ENCODE measurements at regions not wholly inside any gene's neighbourhood (a gene's known extent, or its start where the extent isn't known, plus 50 kb on each side); places are given as distances from the start of the nearest gene placed in this dataset.

GRCh38 chr1:96488777-96489176 lies 232.8 kb upstream of the PTBP2 start:
- Histone ChIP-seq H3K4me1 (ENCODE audit: insufficient read depth, low read length) (peaks cover 13% of the 10 kb centered on the region), H4K20me1 (ENCODE audit: insufficient read depth, low read length) (no peaks in the 10 kb centered on the region), H3K4me3 (ENCODE audit: insufficient read depth, low read length) (no peak overlapping the region), H3K79me2 (ENCODE audit: insufficient read depth, low read length) (no peaks in the 10 kb centered on the region), H3K36me3 (ENCODE audit: insufficient read depth, low read length) (no peaks in the 10 kb centered on the region), H2AFZ (ENCODE audit: low read length) (no peak overlapping the region), H3K27me3 (ENCODE audit: insufficient read depth, low read length) (no peaks in the 10 kb centered on the region), H3K27ac (ENCODE audit: low read depth, low read length) (no peak overlapping the region), H3K9me3 (ENCODE audit: low read depth, low read length) (no peaks in the 10 kb centered on the region), H3K4me2 (ENCODE audit: insufficient read depth, low read length) (no peak overlapping the region)
- no peak for DNase-seq (ENCODE audit: insufficient read length, low spot score, missing footprints)
- no peak for TF ChIP-seq CTCF (IDR thresholded peaks at IDR 0.05; ENCODE audit: extremely low read depth, low read depth, low read length)

- Histone ChIP-seq H3K4me2 (ENCODE audit: insufficient read depth, low read length) (no peak overlapping the region), H4K20me1 (ENCODE audit: insufficient read depth, low read length) (no peaks in the 10 kb centered on the region), H3K27me3 (ENCODE audit: insufficient read depth, low read length) (no peaks in the 10 kb centered on the region)
Measured at GRCh38 chr1:96492236-96492635, 229.3 kb upstream of the PTBP2 start.

GRCh38 chr1:96498744-96499340 lies 222.7 kb upstream of the PTBP2 start:
- no peak for TF ChIP-seq CTCF (IDR thresholded peaks at IDR 0.05; ENCODE audit: extremely low read depth, low read depth, low read length)
- no peaks in the 10 kb centered on the region for H3K27me3 ChIP-seq (ENCODE audit: insufficient read depth, low read length)
- no peaks in the 10 kb centered on the region for H3K36me3 ChIP-seq (ENCODE audit: insufficient read depth, low read length)
- H3K27ac ChIP-seq (ENCODE audit: low read depth, low read length), result no peak overlapping the region
- H4K20me1 ChIP-seq (ENCODE audit: insufficient read depth, low read length), result no peaks in the 10 kb centered on the region
- H3K4me1 ChIP-seq (ENCODE audit: insufficient read depth, low read length), result no peaks in the 10 kb centered on the region
- H3K9me3 ChIP-seq (ENCODE audit: low read depth, low read length), result no peaks in the 10 kb centered on the region
- DNase-seq (ENCODE audit: insufficient read length, low spot score, missing footprints), result no peak
- no peak overlapping the region for H3K4me2 ChIP-seq (ENCODE audit: insufficient read depth, low read length)
- no peak overlapping the region for H3K4me3 ChIP-seq (ENCODE audit: insufficient read depth, low read length)
- H2AFZ ChIP-seq (ENCODE audit: low read length), result no peak overlapping the region
- no peaks in the 10 kb centered on the region for H3K79me2 ChIP-seq (ENCODE audit: insufficient read depth, low read length)

More at GRCh38 chr1:96492236-96492635, 229.3 kb upstream of the PTBP2 start:
- no peak for DNase-seq (ENCODE audit: insufficient read length, low spot score, missing footprints)
- peaks cover 7% of the 10 kb centered on the region for H3K4me1 ChIP-seq (ENCODE audit: insufficient read depth, low read length)
- no peak overlapping the region for H2AFZ ChIP-seq (ENCODE audit: low read length)
- H3K79me2 ChIP-seq (ENCODE audit: insufficient read depth, low read length), result no peaks in the 10 kb centered on the region
- TF ChIP-seq CTCF (IDR thresholded peaks at IDR 0.05; ENCODE audit: extremely low read depth, low read depth, low read length), result no peak
- no peaks in the 10 kb centered on the region for H3K9me3 ChIP-seq (ENCODE audit: low read depth, low read length)
- no peak overlapping the region for H3K4me3 ChIP-seq (ENCODE audit: insufficient read depth, low read length)
- H3K27ac ChIP-seq (ENCODE audit: low read depth, low read length), result no peak overlapping the region
- no peaks in the 10 kb centered on the region for H3K36me3 ChIP-seq (ENCODE audit: insufficient read depth, low read length)

GRCh38 chr1:96508233-96508632 lies 213.4 kb upstream of the PTBP2 start:
- Histone ChIP-seq H3K27ac (ENCODE audit: low read depth, low read length) (no peak overlapping the region), H3K4me3 (ENCODE audit: insufficient read depth, low read length) (no peak overlapping the region), H3K27me3 (ENCODE audit: insufficient read depth, low read length) (no peaks in the 10 kb centered on the region), H3K4me2 (ENCODE audit: insufficient read depth, low read length) (no peak overlapping the region), H4K20me1 (ENCODE audit: insufficient read depth, low read length) (no peaks in the 10 kb centered on the region), H3K4me1 (ENCODE audit: insufficient read depth, low read length) (no peaks in the 10 kb centered on the region), H3K9me3 (ENCODE audit: low read depth, low read length) (no peaks in the 10 kb centered on the region), H3K79me2 (ENCODE audit: insufficient read depth, low read length) (no peaks in the 10 kb centered on the region), H3K36me3 (ENCODE audit: insufficient read depth, low read length) (no peaks in the 10 kb centered on the region), H2AFZ (ENCODE audit: low read length) (no peak overlapping the region)
- DNase-seq (ENCODE audit: insufficient read length, low spot score, missing footprints), result no peak
- TF ChIP-seq CTCF (IDR thresholded peaks at IDR 0.05; ENCODE audit: extremely low read depth, low read depth, low read length), result peak; percentile 8
